Astrocyte (in vitro differentiated cells and primary cell): ENCODE measurements at regions not wholly inside any gene's neighbourhood (a gene's known extent, or its start where the extent isn't known, plus 50 kb on each side); places are given as distances from the start of the nearest gene placed in this dataset.

Experiments used
- CTCF ChIP-seq: IDR thresholded peaks from 2 replicates; pipeline ENCODE4 v1.5.1; 2011; ENCODE audit warnings: low read depth, mild to moderate bottlenecking, inconsistent platforms, low read length, moderate library complexity; ENCODE audit not compliant: insufficient read depth
- EZH2 ChIP-seq: IDR thresholded peaks from 2 replicates; pipeline ENCODE4 v1.6.1; 2012; ENCODE audit warnings: mild to moderate bottlenecking, low read length, inconsistent platforms; ENCODE audit not compliant: insufficient read depth

GRCh38 chr15:66945842-66946241 lies 119.6 kb upstream of the SMAD3 start:
- TF ChIP-seq CTCF, result no peak
- no peak for TF ChIP-seq EZH2
